Skeletal muscle tissue (tissue), 3 donors: ENCODE measurements at regions not wholly inside any gene's neighbourhood (a gene's known extent, or its start where the extent isn't known, plus 50 kb on each side); places are given as distances from the start of the nearest gene placed in this dataset.

Experiments used
- H3K27ac ChIP-seq: one replicate; pipeline ENCODE4 v1.7.0; 2013; ENCODE audit warnings: mild to moderate bottlenecking, low read depth, low read length, inconsistent platforms
- H3K27me3 ChIP-seq, 3 donors: one replicate each; pipeline ENCODE4 v1.7.0; 2013; ENCODE audit warnings: low read length in 3 of 3; ENCODE audit not compliant: control insufficient read depth in 3 of 3, insufficient read depth in 3 of 3
- H3K36me3 ChIP-seq, 3 donors: one replicate each; pipeline ENCODE4 v1.7.0; 2013; ENCODE audit warnings: low read length in 3 of 3; ENCODE audit not compliant: control insufficient read depth in 3 of 3, insufficient read depth in 3 of 3
- H3K4me1 ChIP-seq, 3 donors: one replicate each; pipeline ENCODE4 v1.7.0; 2013; ENCODE audit warnings: low read length in 3 of 3, mild to moderate bottlenecking in 3 of 3; ENCODE audit not compliant: control insufficient read depth in 3 of 3, insufficient read depth in 3 of 3
- H3K4me3 ChIP-seq, 3 donors: one replicate each; pipeline ENCODE4 v1.7.0; 2013; ENCODE audit warnings: low read length in 3 of 3
- H3K9ac ChIP-seq, 3 donors: one replicate each; pipeline ENCODE4 v1.7.0; 2013; ENCODE audit warnings: low read length in 3 of 3, mild to moderate bottlenecking in 3 of 3, moderate library complexity in 2 of 3, low read depth in 1 of 3
- H3K9me3 ChIP-seq, 3 donors: one replicate each; pipeline ENCODE4 v1.7.0; 2013; ENCODE audit warnings: low read length in 3 of 3; ENCODE audit not compliant: control insufficient read depth in 3 of 3
- donor health status: Osteomylitis.

GRCh38 chr22:49709464-49709863 is 118.2 kb downstream of the BRD1 start:
- H3K36me3 ChIP-seq, result no peaks in the 10 kb centered on the region
- no peaks in the 10 kb centered on the region for H3K4me1 ChIP-seq
- H3K27me3 ChIP-seq, result peaks cover 18 to 34% (median 29%) of the 10 kb centered on the region in 3 donors

GRCh38 chr22:49705972-49706352 is 121.7 kb downstream of the BRD1 start:
- no peaks in the 10 kb centered on the region for H3K4me1 ChIP-seq
- no peak overlapping the region for H3K9ac ChIP-seq
- H3K36me3 ChIP-seq, result no peaks in the 10 kb centered on the region
- H3K27ac ChIP-seq, result no peak overlapping the region
- peaks cover 9 to 13% (median 10%) of the 10 kb centered on the region in 3 donors for H3K9me3 ChIP-seq
- no peak overlapping the region for H3K4me3 ChIP-seq
- H3K27me3 ChIP-seq, result peaks cover 22 to 34% (median 30%) of the 10 kb centered on the region in 3 donors

More at GRCh38 chr22:49709464-49709863, 118.2 kb downstream of the BRD1 start:
- Histone ChIP-seq H3K27ac (no peak overlapping the region), H3K4me3 (no peak overlapping the region), H3K9me3 (peaks cover 3 to 9% (median 7%) of the 10 kb centered on the region in 3 donors), H3K9ac (no peak overlapping the region)

- Histone ChIP-seq H3K4me1 (no peaks in the 10 kb centered on the region), H3K9ac (no peak overlapping the region), H3K36me3 (no peaks in the 10 kb centered on the region), H3K9me3 (peaks cover 5 to 10% (median 9%) of the 10 kb centered on the region in 3 donors), H3K27ac (no peak overlapping the region), H3K4me3 (no peak overlapping the region), H3K27me3 (peaks cover 20 to 36% (median 24%) of the 10 kb centered on the region in 3 donors)
Observed at GRCh38 chr22:49705216-49705971, 122.3 kb downstream of the BRD1 start.

- H3K36me3 ChIP-seq, result no peaks in the 10 kb centered on the region
- H3K27ac ChIP-seq, result no peak overlapping the region
- H3K27me3 ChIP-seq, result peaks cover 21 to 36% (median 23%) of the 10 kb centered on the region in 3 donors
- no peak overlapping the region for H3K4me3 ChIP-seq
- H3K9ac ChIP-seq, result no peak overlapping the region
- no peaks in the 10 kb centered on the region for H3K4me1 ChIP-seq
- peaks cover 4 to 9% (median 8%) of the 10 kb centered on the region in 3 donors for H3K9me3 ChIP-seq
Observed at GRCh38 chr22:49704345-49705215, 123.1 kb downstream of the BRD1 start.

- Histone ChIP-seq H3K27ac (no peak overlapping the region), H3K4me1 (no peaks in the 10 kb centered on the region), H3K9ac (no peak overlapping the region), H3K27me3 (peaks cover 18 to 36% (median 21%) of the 10 kb centered on the region in 3 donors), H3K9me3 (peaks cover 0 to 8% (median 7%) of the 10 kb centered on the region in 3 donors), H3K4me3 (no peak overlapping the region), H3K36me3 (no peaks in the 10 kb centered on the region)
Observed at GRCh38 chr22:49703990-49704344, 123.7 kb downstream of the BRD1 start.

- no peaks in the 10 kb centered on the region for H3K4me1 ChIP-seq
- H3K36me3 ChIP-seq, result no peaks in the 10 kb centered on the region
- H3K4me3 ChIP-seq, result no peak overlapping the region
- peaks cover 0 to 8% (median 7%) of the 10 kb centered on the region in 3 donors for H3K9me3 ChIP-seq
- H3K9ac ChIP-seq, result no peak overlapping the region
- no peak overlapping the region for H3K27ac ChIP-seq
- H3K27me3 ChIP-seq, result peaks cover 18 to 36% (median 21%) of the 10 kb centered on the region in 3 donors
Observed at GRCh38 chr22:49703505-49703904, 124.2 kb downstream of the BRD1 start.

GRCh38 chr22:49702068-49702397 is 125.6 kb downstream of the BRD1 start:
- Histone ChIP-seq H3K27me3 (peaks cover 18 to 36% (median 21%) of the 10 kb centered on the region in 3 donors), H3K27ac (no peak overlapping the region)

GRCh38 chr22:49701380-49702067 is 126.1 kb downstream of the BRD1 start:
- Histone ChIP-seq H3K36me3 (no peaks in the 10 kb centered on the region), H3K9me3 (peaks cover 0 to 9% (median 8%) of the 10 kb centered on the region in 3 donors), H3K4me3 (no peak overlapping the region), H3K4me1 (no peaks in the 10 kb centered on the region), H3K9ac (no peak overlapping the region), H3K27ac (no peak overlapping the region), H3K27me3 (peaks cover 18 to 36% (median 21%) of the 10 kb centered on the region in 3 donors)

More at GRCh38 chr22:49702068-49702397, 125.6 kb downstream of the BRD1 start:
- H3K9ac ChIP-seq, result no peak overlapping the region
- H3K36me3 ChIP-seq, result no peaks in the 10 kb centered on the region
- H3K9me3 ChIP-seq, result peaks cover 0 to 9% (median 8%) of the 10 kb centered on the region in 3 donors
- no peak overlapping the region for H3K4me3 ChIP-seq
- no peaks in the 10 kb centered on the region for H3K4me1 ChIP-seq

- Histone ChIP-seq H3K27ac (no peak overlapping the region), H3K4me3 (no peak overlapping the region), H3K9ac (no peak overlapping the region), H3K27me3 (peaks cover 14 to 24% (median 17%) of the 10 kb centered on the region in 3 donors), H3K4me1 (no peaks in the 10 kb centered on the region), H3K9me3 (peaks cover 0 to 9% (median 8%) of the 10 kb centered on the region in 3 donors), H3K36me3 (no peaks in the 10 kb centered on the region)
Observed at GRCh38 chr22:49699928-49700498, 127.7 kb downstream of the BRD1 start.
